ENCODE measurements at regions not wholly inside any gene's neighbourhood (a gene's known extent, or its start where the extent isn't known, plus 50 kb on each side); places are given as distances from the start of the nearest gene placed in this dataset.

DNA sequence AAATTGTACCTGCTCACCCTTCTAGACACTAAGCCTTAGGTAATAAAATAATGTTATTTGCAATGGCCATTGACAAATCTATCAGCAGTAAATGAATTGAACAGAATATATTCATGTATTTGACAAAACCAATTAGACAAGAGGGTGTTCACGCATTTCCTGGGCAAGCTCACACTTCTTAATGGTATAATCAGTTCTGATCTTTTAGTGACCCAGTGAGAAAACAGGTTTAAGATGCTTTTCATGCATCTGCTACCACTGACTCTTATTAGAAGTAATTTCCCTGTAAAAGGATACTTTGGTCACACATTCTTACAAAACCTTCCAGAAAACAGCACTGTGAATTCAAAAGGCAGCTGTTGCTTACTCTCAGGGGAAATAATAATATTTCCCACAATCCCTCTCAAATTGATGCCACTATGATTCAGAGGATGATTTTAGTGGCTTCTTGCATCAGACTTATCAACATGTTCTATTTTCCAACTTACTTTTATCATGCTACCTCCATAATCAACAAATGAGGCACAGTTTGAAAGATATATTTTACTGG lies 313.9 kb upstream of the NWD2 start:
- Mint-ChIP-seq H3K27me3 (no peaks in the 10 kb centered on the region), H3K9me3 (peaks cover 0 to 4% of the 10 kb centered on the region in 2 donors), H3K4me1 (ENCODE audit: low read depth in 2 of 2) (no peaks in the 10 kb centered on the region), H3K4me3 (no peak overlapping the region), H3K27ac (no peak overlapping the region), H3K36me3 (ENCODE audit: insufficient read depth) (no peaks in the 10 kb centered on the region)
- DNase-seq = no peak
- ATAC-seq (replicated peaks) = no peak

DNA sequence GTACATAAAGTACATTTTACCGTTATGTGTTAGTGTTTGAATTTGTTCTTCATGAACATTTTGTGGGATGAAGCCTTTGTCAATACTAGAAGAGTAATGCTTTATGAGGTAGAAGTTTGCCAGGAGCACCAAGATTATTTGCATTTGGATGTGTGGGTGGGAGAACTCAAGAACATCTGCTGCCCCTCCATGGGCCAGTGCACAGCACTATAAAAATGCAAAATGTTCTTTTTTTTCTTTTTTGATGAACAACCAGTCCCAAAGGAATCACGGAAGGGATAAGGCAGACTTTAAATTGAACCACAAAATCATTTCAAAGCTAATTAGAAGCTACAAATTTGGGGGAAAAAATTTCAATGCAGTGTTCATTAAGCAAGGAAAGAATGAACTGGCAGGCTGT lies 300.3 kb upstream of the NWD2 start:
- Mint-ChIP-seq H3K27me3 (no peaks in the 10 kb centered on the region), H3K4me3 (no peak overlapping the region), H3K9me3 (peaks cover 2 to 6% of the 10 kb centered on the region in 2 donors), H3K4me1 (ENCODE audit: low read depth in 2 of 2) (no peaks in the 10 kb centered on the region), H3K36me3 (ENCODE audit: insufficient read depth) (no peaks in the 10 kb centered on the region), H3K27ac (no peak overlapping the region)
- no peak for DNase-seq
- ATAC-seq (replicated peaks) = no peak

- no peaks in the 10 kb centered on the region for H3K27me3 Mint-ChIP-seq
Observed at GRCh38 chr4:36961420-36961819, 283.1 kb upstream of the NWD2 start.

DNA sequence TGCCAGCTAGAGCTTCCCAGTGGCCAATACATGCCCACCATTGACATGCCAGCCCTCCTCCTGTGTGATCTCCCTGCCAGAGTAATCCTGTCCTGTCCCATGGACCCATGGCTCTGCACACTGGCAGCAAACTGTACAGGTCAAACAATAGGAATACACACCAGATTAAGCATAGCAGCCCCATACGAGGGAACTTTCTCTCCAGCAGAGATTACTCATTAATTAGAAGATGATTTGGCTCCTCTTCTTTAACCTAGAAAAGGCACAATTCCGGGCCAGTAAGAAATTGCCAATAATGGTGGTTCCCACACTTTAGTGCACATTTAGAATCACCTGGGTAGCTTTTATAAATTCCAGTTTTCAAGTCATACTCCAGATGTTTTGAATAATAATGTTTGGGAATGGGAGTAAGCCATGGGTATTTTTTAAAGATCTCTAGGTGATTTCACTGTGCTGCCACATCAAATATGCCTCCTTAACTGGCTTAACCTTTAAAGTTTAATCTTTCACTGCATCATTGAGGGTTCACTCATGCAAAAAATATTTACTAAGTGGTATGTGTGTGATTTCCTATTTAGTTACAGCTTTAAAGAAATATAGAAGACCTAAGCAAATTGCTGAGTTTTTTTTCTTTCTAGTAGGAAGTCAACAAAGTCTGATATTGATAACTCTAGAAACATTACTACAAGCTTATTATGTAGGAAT lies 277.6 kb upstream of the NWD2 start:
- no peak overlapping the region for H3K4me3 Mint-ChIP-seq
- H3K27me3 Mint-ChIP-seq = no peaks in the 10 kb centered on the region
- peaks cover 4 to 12% of the 10 kb centered on the region in 2 donors for H3K9me3 Mint-ChIP-seq
- H3K27ac Mint-ChIP-seq = no peak overlapping the region
- H3K36me3 Mint-ChIP-seq (ENCODE audit: insufficient read depth) = no peaks in the 10 kb centered on the region
- DNase-seq = no peak
- H3K4me1 Mint-ChIP-seq (ENCODE audit: low read depth in 2 of 2) = no peaks in the 10 kb centered on the region
- ATAC-seq (replicated peaks) = no peak

More at GRCh38 chr4:36961420-36961819, 283.1 kb upstream of the NWD2 start:
- no peak overlapping the region for H3K27ac Mint-ChIP-seq
- no peaks in the 10 kb centered on the region for H3K36me3 Mint-ChIP-seq (ENCODE audit: insufficient read depth)
- H3K9me3 Mint-ChIP-seq = peaks cover 0 to 2% of the 10 kb centered on the region in 2 donors
- ATAC-seq (replicated peaks) = no peak
- H3K4me3 Mint-ChIP-seq = no peak overlapping the region
- DNase-seq = no peak
- no peaks in the 10 kb centered on the region for H3K4me1 Mint-ChIP-seq (ENCODE audit: low read depth in 2 of 2)

DNA sequence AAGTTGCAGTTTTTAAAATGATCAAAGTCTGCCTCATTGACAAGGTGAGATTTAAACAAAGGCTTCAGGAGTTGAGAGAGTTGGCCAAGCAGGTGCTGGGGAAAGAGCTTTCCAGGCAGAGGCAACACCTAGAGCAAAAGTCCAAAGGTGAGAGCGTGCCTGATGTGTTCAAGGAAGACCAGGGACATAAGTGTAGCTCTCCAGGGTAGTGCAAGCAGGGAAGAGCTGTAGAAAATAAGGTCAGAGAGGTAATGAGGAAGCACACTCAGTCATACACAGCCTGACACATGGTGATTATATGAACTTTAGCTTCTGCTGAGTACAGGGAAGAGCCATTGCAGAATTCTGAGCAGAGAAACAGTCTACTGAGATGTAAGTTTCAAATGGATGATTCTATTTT lies 265.0 kb upstream of the NWD2 start:
- no peaks in the 10 kb centered on the region for H3K36me3 Mint-ChIP-seq (ENCODE audit: insufficient read depth)
- no peak for DNase-seq
- H3K27me3 Mint-ChIP-seq = no peaks in the 10 kb centered on the region
- H3K4me3 Mint-ChIP-seq = no peak overlapping the region
- no peak for ATAC-seq (replicated peaks)
- peaks cover 0 to 5% of the 10 kb centered on the region in 2 donors for H3K9me3 Mint-ChIP-seq
- no peak overlapping the region for H3K27ac Mint-ChIP-seq
- H3K4me1 Mint-ChIP-seq (ENCODE audit: low read depth in 2 of 2) = no peaks in the 10 kb centered on the region

GRCh38 chr4:36990128-36990872 lies 254.2 kb upstream of the NWD2 start:
- no peak for DNase-seq
- Mint-ChIP-seq H3K27ac (no peak overlapping the region), H3K4me3 (no peak overlapping the region), H3K27me3 (no peaks in the 10 kb centered on the region), H3K9me3 (no peaks in the 10 kb centered on the region), H3K4me1 (ENCODE audit: low read depth in 2 of 2) (no peaks in the 10 kb centered on the region), H3K36me3 (ENCODE audit: insufficient read depth) (no peaks in the 10 kb centered on the region)
- no peak for ATAC-seq (replicated peaks)

DNA sequence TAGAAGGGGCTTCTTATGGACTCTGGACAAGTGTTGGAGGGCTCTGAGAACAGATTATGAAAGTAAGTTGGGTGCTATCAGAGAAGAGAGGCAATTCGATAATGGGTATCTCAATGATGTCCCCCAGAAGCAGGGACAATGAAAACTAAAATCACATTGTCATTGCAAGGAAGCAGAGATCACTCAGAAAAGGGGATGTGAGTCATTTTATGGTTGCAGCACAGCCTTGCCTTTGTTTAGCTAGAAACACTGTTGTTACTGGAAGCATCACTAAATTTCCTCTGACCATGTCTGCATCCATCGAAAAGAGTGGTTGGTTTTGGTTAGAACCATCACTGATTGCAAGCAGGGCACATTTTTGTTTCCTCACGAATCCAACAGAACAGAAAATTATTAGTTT lies 246.8 kb upstream of the NWD2 start:
- DNase-seq = no peak
- no peak overlapping the region for H3K27ac Mint-ChIP-seq
- no peaks in the 10 kb centered on the region for H3K27me3 Mint-ChIP-seq
- no peaks in the 10 kb centered on the region for H3K36me3 Mint-ChIP-seq (ENCODE audit: insufficient read depth)
- peaks cover 5 to 8% of the 10 kb centered on the region in 2 donors for H3K9me3 Mint-ChIP-seq
- H3K4me1 Mint-ChIP-seq (ENCODE audit: low read depth in 2 of 2) = no peaks in the 10 kb centered on the region
- no peak overlapping the region for H3K4me3 Mint-ChIP-seq
- no peak for ATAC-seq (replicated peaks)

GRCh38 chr4:37000281-37000680 lies 244.3 kb upstream of the NWD2 start:
- Mint-ChIP-seq H3K27ac (no peak overlapping the region), H3K27me3 (no peaks in the 10 kb centered on the region), H3K4me3 (no peak overlapping the region), H3K36me3 (ENCODE audit: insufficient read depth) (no peaks in the 10 kb centered on the region), H3K4me1 (ENCODE audit: low read depth in 2 of 2) (no peaks in the 10 kb centered on the region), H3K9me3 (peaks cover 5 to 8% of the 10 kb centered on the region in 2 donors)
- no peak for DNase-seq
- ATAC-seq (replicated peaks) = no peak

DNA sequence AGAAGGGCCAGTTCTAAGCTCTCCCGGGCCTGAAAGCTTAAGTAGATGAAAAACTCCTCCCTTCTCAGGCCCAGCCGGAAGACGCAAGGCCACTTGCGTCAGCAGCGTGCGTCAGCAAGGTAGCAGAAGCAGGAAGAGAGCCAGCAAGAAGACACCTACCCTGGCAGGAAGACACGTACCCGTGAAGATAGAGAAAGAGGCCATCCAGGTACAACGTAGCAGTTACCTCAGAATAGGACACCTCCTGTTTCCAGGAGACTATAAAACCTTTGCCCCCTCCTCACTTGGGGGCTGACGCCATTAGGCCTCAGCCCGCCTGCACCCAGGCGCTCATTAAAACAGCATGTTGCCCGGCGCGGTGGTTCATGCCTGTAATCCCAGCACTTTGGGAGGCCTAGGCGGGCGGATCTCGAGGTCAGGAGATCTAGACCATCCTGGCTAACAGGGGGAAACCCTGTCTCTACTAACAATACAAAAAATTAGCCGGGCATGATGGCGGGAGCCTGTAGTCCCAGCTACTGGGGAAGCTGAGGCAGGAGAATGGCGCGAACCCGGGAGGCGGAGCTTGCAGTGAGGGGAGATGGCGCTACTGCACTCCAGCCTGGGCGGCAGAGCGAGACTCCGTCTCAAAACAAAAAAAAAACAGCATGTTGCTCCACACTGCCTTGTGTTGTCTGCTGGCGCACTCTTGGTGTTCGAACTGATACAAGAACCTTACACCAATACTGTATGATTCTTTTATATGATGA lies 242.7 kb upstream of the NWD2 start:
- Mint-ChIP-seq H3K4me3 (no peak overlapping the region), H3K4me1 (ENCODE audit: low read depth in 2 of 2) (no peaks in the 10 kb centered on the region), H3K27me3 (no peaks in the 10 kb centered on the region), H3K27ac (no peak overlapping the region), H3K36me3 (ENCODE audit: insufficient read depth) (no peaks in the 10 kb centered on the region), H3K9me3 (peaks cover 6 to 8% of the 10 kb centered on the region in 2 donors)
- no peak for DNase-seq
- no peak for ATAC-seq (replicated peaks)

DNA sequence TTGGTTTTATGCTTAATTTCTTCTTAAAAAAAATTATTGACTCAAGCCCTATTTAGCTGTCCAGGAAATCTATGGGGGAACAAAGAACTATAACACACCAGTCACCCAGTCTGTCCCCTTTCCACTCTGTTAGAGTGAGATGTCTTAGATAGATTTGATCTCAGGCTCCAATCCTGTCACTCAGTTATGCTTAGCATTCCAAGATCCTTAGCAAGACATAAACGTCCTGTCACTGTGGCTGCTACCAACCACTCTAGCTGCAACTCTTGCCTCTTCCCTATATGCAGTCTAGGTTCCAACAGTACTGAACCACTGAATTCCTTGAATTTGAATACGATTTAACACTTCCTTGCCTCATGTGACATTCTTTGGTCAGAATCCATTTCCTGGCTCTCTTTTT lies 241.9 kb upstream of the NWD2 start:
- peaks cover 6 to 8% of the 10 kb centered on the region in 2 donors for H3K9me3 Mint-ChIP-seq
- no peaks in the 10 kb centered on the region for H3K27me3 Mint-ChIP-seq
- H3K4me3 Mint-ChIP-seq = no peak overlapping the region
- DNase-seq (no peak), ATAC-seq (replicated peaks) (no peak)
- H3K4me1 Mint-ChIP-seq (ENCODE audit: low read depth in 2 of 2) = no peaks in the 10 kb centered on the region
- H3K36me3 Mint-ChIP-seq (ENCODE audit: insufficient read depth) = no peaks in the 10 kb centered on the region
- H3K27ac Mint-ChIP-seq = no peak overlapping the region

DNA sequence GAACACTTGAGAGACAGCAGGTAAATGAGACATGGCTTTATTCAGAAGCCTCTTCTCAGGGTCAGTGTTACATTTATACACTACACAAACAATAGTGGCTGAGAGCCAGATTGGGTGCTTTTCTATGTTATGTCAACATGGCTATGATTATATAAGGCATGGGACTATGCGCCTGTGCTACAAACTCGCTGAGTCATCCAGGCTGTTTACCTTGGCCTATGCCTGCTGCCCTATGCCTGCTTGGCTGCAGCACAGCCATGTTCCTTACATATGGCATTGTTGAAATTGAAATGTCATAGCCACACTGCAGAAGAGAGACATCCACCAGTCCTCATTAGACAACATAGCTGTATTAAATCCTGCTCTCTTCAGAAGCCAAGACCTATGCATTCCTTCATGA lies 236.3 kb upstream of the NWD2 start:
- ATAC-seq (replicated peaks) (no peak), DNase-seq (no peak)
- Mint-ChIP-seq H3K9me3 (peaks cover 0 to 2% of the 10 kb centered on the region in 2 donors), H3K4me3 (no peak overlapping the region), H3K4me1 (ENCODE audit: low read depth in 2 of 2) (no peaks in the 10 kb centered on the region), H3K27ac (no peak overlapping the region), H3K27me3 (no peaks in the 10 kb centered on the region), H3K36me3 (ENCODE audit: insufficient read depth) (no peaks in the 10 kb centered on the region)

- H3K36me3 Mint-ChIP-seq (ENCODE audit: insufficient read depth) = no peaks in the 10 kb centered on the region
- no peaks in the 10 kb centered on the region for H3K4me1 Mint-ChIP-seq (ENCODE audit: low read depth in 2 of 2)
- DNase-seq (no peak), ATAC-seq (replicated peaks) (no peak)
- no peak overlapping the region for H3K4me3 Mint-ChIP-seq
- no peaks in the 10 kb centered on the region for H3K27me3 Mint-ChIP-seq
- peaks cover 2 to 7% of the 10 kb centered on the region in 2 donors for H3K9me3 Mint-ChIP-seq
- H3K27ac Mint-ChIP-seq = no peak overlapping the region
Observed at GRCh38 chr4:37014584-37014983, 230.0 kb upstream of the NWD2 start.

GRCh38 chr4:37015391-37015790 lies 229.2 kb upstream of the NWD2 start:
- Mint-ChIP-seq H3K27ac (no peak overlapping the region), H3K4me3 (no peak overlapping the region), H3K4me1 (ENCODE audit: low read depth in 2 of 2) (no peaks in the 10 kb centered on the region), H3K9me3 (peaks cover 2 to 7% of the 10 kb centered on the region in 2 donors), H3K36me3 (ENCODE audit: insufficient read depth) (no peaks in the 10 kb centered on the region), H3K27me3 (no peaks in the 10 kb centered on the region)
- ATAC-seq (replicated peaks) (no peak), DNase-seq (no peak)

Data from effector memory CD8-positive, alpha-beta T cell (primary cell).